SK-N-SH treated with all-trans-retinoic acid at 6 μM for 48 hours (cell line): ENCODE measurements at regions not wholly inside any gene's neighbourhood (a gene's known extent, or its start where the extent isn't known, plus 50 kb on each side); places are given as distances from the start of the nearest gene placed in this dataset.

Source experiments
- CSDC2 ChIP-seq: fragments of 250-450 bp; sonication (Bioruptor Pico); IDR thresholded peaks from 2 replicates; pipeline ENCODE4 v1.5.0; 2020; ENCODE audit warnings: mild to moderate bottlenecking, moderate library complexity
- OSR1 ChIP-seq: fragments of 250-450 bp; sonication (Bioruptor Pico); IDR thresholded peaks from 2 replicates; pipeline ENCODE4 v1.8.0; 2022; ENCODE audit warnings: moderate library complexity, mild to moderate bottlenecking, inconsistent platforms
- ZFP30 ChIP-seq: fragments of 450-650 bp; formaldehyde crosslinking; IDR thresholded peaks from 2 replicates; pipeline ENCODE4 v1.5.0; 2022; ENCODE audit warnings: mild to moderate bottlenecking, moderate library complexity
- TF ChIP-seq, protein P1 (sequence below): fragments of 250-450 bp; sonication (Bioruptor Pico); IDR thresholded peaks from 2 replicates; pipeline ENCODE4 v1.8.0; 2021; ENCODE audit warnings: low read depth, mild to moderate bottlenecking, moderate library complexity, borderline replicate concordance
- TF ChIP-seq, protein P2 (sequence below): fragments of 250-450 bp; sonication (Bioruptor Pico); IDR thresholded peaks from 2 replicates; pipeline ENCODE4 v1.5.1; 2020; ENCODE audit warnings: low read depth, mild to moderate bottlenecking, moderate library complexity

DNA sequence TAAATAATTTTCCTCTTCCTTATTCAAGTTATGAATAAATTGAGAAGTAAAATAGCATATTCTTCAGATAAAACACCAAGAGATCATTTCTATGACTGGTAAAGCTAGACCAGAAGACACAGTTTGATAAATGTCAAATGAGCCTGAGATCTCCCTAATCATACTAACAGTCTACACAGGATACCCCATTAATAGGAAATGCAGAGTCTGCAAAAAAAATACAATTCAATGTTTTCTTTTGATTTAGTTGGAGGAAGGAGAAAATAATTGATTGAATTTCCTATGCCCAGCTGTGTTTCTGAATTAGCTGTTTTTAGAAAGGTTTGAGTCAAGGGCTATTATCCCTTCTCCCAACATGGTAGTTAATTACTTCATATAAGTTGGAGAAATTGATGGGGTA is 734.6 kb upstream of the SLITRK1 start:
- no peak for TF ChIP-seq OSR1 (CRISPR knock-in tag)
- TF ChIP-seq, protein P1, sequence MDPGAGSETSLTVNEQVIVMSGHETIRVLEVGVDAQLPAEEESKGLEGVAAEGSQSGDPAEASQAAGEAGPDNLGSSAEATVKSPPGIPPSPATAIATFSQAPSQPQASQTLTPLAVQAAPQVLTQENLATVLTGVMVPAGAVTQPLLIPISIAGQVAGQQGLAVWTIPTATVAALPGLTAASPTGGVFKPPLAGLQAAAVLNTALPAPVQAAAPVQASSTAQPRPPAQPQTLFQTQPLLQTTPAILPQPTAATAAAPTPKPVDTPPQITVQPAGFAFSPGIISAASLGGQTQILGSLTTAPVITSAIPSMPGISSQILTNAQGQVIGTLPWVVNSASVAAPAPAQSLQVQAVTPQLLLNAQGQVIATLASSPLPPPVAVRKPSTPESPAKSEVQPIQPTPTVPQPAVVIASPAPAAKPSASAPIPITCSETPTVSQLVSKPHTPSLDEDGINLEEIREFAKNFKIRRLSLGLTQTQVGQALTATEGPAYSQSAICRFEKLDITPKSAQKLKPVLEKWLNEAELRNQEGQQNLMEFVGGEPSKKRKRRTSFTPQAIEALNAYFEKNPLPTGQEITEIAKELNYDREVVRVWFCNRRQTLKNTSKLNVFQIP (CRISPR knock-in tag): no peak
- TF ChIP-seq ZFP30 (CRISPR knock-in tag): no peak
- TF ChIP-seq, protein P2, sequence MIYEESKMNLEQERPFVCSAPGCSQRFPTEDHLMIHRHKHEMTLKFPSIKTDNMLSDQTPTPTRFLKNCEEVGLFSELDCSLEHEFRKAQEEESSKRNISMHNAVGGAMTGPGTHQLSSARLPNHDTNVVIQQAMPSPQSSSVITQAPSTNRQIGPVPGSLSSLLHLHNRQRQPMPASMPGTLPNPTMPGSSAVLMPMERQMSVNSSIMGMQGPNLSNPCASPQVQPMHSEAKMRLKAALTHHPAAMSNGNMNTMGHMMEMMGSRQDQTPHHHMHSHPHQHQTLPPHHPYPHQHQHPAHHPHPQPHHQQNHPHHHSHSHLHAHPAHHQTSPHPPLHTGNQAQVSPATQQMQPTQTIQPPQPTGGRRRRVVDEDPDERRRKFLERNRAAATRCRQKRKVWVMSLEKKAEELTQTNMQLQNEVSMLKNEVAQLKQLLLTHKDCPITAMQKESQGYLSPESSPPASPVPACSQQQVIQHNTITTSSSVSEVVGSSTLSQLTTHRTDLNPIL (CRISPR knock-in tag): no peak
- no peak for TF ChIP-seq CSDC2
